ENCODE measurements at regions not wholly inside any gene's neighbourhood (a gene's known extent, or its start where the extent isn't known, plus 50 kb on each side); places are given as distances from the start of the nearest gene placed in this dataset.

DNA sequence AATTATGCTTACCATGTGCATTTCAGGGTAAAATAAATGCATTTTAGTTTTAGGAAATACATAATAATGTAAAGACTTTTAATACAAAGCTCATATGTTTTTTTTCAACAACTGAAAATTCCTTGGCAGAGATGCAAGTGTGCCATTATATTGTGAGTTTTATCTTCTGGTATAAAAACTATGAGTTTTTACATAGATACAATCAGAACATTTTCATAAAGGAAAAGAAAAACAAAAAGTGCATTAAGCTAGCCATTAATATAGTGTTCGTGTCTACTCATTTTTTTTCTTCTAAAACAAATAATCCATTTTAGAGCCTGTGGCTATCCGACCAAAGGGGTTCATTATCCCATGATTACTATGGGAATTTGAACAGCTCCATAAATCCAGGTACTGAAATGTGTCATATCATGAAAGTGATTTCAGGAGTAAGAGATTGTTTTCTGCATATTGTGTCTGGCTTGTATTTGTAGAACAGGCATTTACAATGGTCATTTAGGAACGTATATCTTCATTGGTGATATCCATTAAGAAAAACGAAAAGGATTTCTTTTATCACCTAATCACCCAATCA, 236.9 kb upstream of the SLC10A2 start:
- TF ChIP-seq MAX (IDR thresholded peaks at IDR 0.05) (no peak), NFIC (IDR thresholded peaks at IDR 0.05) (no peak), ZBTB7A (IDR thresholded peaks at IDR 0.05; ENCODE audit: low read depth) (no peak), CEBPB (IDR thresholded peaks at IDR 0.05) (no peak), TEAD4 (IDR thresholded peaks at IDR 0.05) (no peak), TCF12 (IDR thresholded peaks at IDR 0.05; ENCODE audit: low read depth) (no peak)
- TF ChIP-seq, protein P1, sequence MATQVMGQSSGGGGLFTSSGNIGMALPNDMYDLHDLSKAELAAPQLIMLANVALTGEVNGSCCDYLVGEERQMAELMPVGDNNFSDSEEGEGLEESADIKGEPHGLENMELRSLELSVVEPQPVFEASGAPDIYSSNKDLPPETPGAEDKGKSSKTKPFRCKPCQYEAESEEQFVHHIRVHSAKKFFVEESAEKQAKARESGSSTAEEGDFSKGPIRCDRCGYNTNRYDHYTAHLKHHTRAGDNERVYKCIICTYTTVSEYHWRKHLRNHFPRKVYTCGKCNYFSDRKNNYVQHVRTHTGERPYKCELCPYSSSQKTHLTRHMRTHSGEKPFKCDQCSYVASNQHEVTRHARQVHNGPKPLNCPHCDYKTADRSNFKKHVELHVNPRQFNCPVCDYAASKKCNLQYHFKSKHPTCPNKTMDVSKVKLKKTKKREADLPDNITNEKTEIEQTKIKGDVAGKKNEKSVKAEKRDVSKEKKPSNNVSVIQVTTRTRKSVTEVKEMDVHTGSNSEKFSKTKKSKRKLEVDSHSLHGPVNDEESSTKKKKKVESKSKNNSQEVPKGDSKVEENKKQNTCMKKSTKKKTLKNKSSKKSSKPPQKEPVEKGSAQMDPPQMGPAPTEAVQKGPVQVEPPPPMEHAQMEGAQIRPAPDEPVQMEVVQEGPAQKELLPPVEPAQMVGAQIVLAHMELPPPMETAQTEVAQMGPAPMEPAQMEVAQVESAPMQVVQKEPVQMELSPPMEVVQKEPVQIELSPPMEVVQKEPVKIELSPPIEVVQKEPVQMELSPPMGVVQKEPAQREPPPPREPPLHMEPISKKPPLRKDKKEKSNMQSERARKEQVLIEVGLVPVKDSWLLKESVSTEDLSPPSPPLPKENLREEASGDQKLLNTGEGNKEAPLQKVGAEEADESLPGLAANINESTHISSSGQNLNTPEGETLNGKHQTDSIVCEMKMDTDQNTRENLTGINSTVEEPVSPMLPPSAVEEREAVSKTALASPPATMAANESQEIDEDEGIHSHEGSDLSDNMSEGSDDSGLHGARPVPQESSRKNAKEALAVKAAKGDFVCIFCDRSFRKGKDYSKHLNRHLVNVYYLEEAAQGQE (IDR thresholded peaks at IDR 0.05; ENCODE audit: low read depth) = no peak
